ENCODE measurements at regions not wholly inside any gene's neighbourhood (a gene's known extent, or its start where the extent isn't known, plus 50 kb on each side); places are given as distances from the start of the nearest gene placed in this dataset.

- Histone ChIP-seq H4K20me1 (ENCODE audit: insufficient read depth, low read length) (no peaks in the 10 kb centered on the region), H2AFZ (ENCODE audit: low read length) (no peak overlapping the region), H3K4me3 (ENCODE audit: low read length) (no peak overlapping the region), H3K9ac (ENCODE audit: low read length) (no peak overlapping the region), H3K9me3 (replicated peaks; ENCODE audit: insufficient read depth, low read length) (no peaks in the 10 kb centered on the region), H3K9me2 (replicated peaks; ENCODE audit: insufficient read depth, low read length) (no peaks in the 10 kb centered on the region), H3K27ac (ENCODE audit: low read length) (no peak overlapping the region), H3K4me1 (ENCODE audit: low read length) (no peaks in the 10 kb centered on the region), H3K36me3 (replicated peaks; ENCODE audit: insufficient read depth, low read length) (no peaks in the 10 kb centered on the region), H3K4me2 (ENCODE audit: low read depth, low read length) (no peak overlapping the region), H3K79me2 (ENCODE audit: low read length) (no peaks in the 10 kb centered on the region), H3F3A (ENCODE audit: insufficient read depth, low read length) (no peaks in the 10 kb centered on the region), H3K27me3 (replicated peaks; ENCODE audit: insufficient read depth, low read length) (peaks cover 86% of the 10 kb centered on the region)
- no peak for TF ChIP-seq EZH2 (optimal IDR thresholded peaks at IDR 0.05; ENCODE audit: low read depth, low read length)
- TF ChIP-seq EZH2phosphoT487 (IDR thresholded peaks at IDR 0.05; ENCODE audit: low read length) = no peak
- TF ChIP-seq CTCF (IDR thresholded peaks at IDR 0.05; ENCODE audit: low read length) = no peak
- DNase-seq = no peak
Measured at GRCh38 chr22:27556371-27556770, 245.2 kb downstream of the MN1 start.

GRCh38 chr22:27557286-27558008 lies 244.1 kb downstream of the MN1 start:
- Histone ChIP-seq H2AFZ (ENCODE audit: low read length) (no peak overlapping the region), H3K4me1 (ENCODE audit: low read length) (no peaks in the 10 kb centered on the region), H3K4me3 (ENCODE audit: low read length) (no peak overlapping the region), H3K9me3 (replicated peaks; ENCODE audit: insufficient read depth, low read length) (no peaks in the 10 kb centered on the region), H3K27me3 (replicated peaks; ENCODE audit: insufficient read depth, low read length) (peaks cover 90% of the 10 kb centered on the region), H3F3A (ENCODE audit: insufficient read depth, low read length) (no peaks in the 10 kb centered on the region), H4K20me1 (ENCODE audit: insufficient read depth, low read length) (no peaks in the 10 kb centered on the region), H3K27ac (ENCODE audit: low read length) (no peak overlapping the region), H3K9me2 (replicated peaks; ENCODE audit: insufficient read depth, low read length) (no peaks in the 10 kb centered on the region), H3K9ac (ENCODE audit: low read length) (no peak overlapping the region), H3K4me2 (ENCODE audit: low read depth, low read length) (no peak overlapping the region), H3K79me2 (ENCODE audit: low read length) (no peaks in the 10 kb centered on the region), H3K36me3 (replicated peaks; ENCODE audit: insufficient read depth, low read length) (no peaks in the 10 kb centered on the region)
- TF ChIP-seq EZH2 (optimal IDR thresholded peaks at IDR 0.05; ENCODE audit: low read depth, low read length) = no peak
- no peak for TF ChIP-seq CTCF (IDR thresholded peaks at IDR 0.05; ENCODE audit: low read length)
- no peak for TF ChIP-seq EZH2phosphoT487 (IDR thresholded peaks at IDR 0.05; ENCODE audit: low read length)
- DNase-seq = no peak

GRCh38 chr22:27558658-27559371 lies 242.7 kb downstream of the MN1 start:
- no peaks in the 10 kb centered on the region for H3K9me2 ChIP-seq (replicated peaks; ENCODE audit: insufficient read depth, low read length)
- no peaks in the 10 kb centered on the region for H3K4me1 ChIP-seq (ENCODE audit: low read length)
- no peaks in the 10 kb centered on the region for H3F3A ChIP-seq (ENCODE audit: insufficient read depth, low read length)
- no peak overlapping the region for H3K4me2 ChIP-seq (ENCODE audit: low read depth, low read length)
- no peak overlapping the region for H2AFZ ChIP-seq (ENCODE audit: low read length)
- H3K79me2 ChIP-seq (ENCODE audit: low read length) = no peaks in the 10 kb centered on the region
- H4K20me1 ChIP-seq (ENCODE audit: insufficient read depth, low read length) = no peaks in the 10 kb centered on the region
- no peak overlapping the region for H3K27ac ChIP-seq (ENCODE audit: low read length)
- H3K36me3 ChIP-seq (replicated peaks; ENCODE audit: insufficient read depth, low read length) = no peaks in the 10 kb centered on the region
- H3K9ac ChIP-seq (ENCODE audit: low read length) = no peak overlapping the region
- H3K9me3 ChIP-seq (replicated peaks; ENCODE audit: insufficient read depth, low read length) = no peaks in the 10 kb centered on the region
- no peak for TF ChIP-seq CTCF (IDR thresholded peaks at IDR 0.05; ENCODE audit: low read length)
- no peak for TF ChIP-seq EZH2phosphoT487 (IDR thresholded peaks at IDR 0.05; ENCODE audit: low read length)
- no peak for TF ChIP-seq EZH2 (optimal IDR thresholded peaks at IDR 0.05; ENCODE audit: low read depth, low read length)
- H3K4me3 ChIP-seq (ENCODE audit: low read length) = no peak overlapping the region
- DNase-seq = no peak
- H3K27me3 ChIP-seq (replicated peaks; ENCODE audit: insufficient read depth, low read length) = peaks cover 90% of the 10 kb centered on the region

Measured in MM.1S (cell line).